CD4-positive, alpha-beta T cell treated with Interleukin-1 beta for 1 hour (primary cell): ENCODE measurements at regions not wholly inside any gene's neighbourhood (a gene's known extent, or its start where the extent isn't known, plus 50 kb on each side); places are given as distances from the start of the nearest gene placed in this dataset.

ENCODE experiments used
- DNase-seq, 2 donors: peaks; one replicate each; pipeline ENCODE4 v3.0.0-alpha.2; 2020 to 2022

DNA sequence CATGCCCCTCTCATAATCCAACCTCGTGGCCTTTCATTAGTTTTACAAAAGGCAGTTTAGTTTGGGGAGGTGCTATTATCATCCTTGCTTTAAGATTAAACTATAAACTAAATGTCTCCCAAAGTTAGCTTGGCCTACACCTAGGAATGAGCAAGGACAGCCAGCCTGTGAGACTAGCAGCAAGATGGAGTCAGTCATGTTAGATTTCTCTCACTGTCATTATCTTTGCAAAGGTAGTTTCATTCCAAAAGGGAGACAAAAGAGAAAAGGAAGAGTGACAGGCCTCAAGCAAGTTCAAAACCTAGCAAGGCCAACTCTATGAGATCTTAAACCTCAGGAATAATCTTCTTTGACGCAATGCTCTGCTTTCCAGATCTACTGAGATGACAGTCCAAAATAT, 232.2 kb downstream of the UBE3D start:
- no peak for DNase-seq

DNA sequence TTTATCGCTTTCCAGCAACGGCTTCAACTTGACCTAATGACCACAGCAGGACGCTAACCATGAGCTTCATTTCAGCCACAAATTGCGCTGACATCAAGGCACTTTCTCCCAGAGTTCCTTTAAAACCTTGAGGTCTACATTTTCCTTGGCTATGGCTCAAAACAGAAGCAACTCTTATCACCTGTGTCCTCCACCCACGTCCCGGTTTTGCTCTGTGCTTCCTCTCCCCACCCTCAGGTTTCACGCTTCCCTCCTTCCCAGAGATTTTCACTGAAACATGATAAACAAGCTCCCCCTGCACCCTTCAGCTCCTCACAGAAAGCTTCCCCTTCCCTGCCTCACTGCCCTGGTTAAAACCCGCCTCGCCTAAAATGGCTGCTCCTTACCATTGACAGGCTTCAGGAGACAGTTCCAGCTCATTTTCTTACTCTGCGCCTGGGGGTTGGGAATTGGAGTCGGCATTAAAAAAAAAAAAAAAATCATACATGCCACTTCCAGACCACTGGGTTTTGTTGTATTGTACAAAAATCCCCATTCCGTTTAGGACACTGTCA, 229.5 kb downstream of the UBE3D start:
- DNase-seq: no peak

DNA sequence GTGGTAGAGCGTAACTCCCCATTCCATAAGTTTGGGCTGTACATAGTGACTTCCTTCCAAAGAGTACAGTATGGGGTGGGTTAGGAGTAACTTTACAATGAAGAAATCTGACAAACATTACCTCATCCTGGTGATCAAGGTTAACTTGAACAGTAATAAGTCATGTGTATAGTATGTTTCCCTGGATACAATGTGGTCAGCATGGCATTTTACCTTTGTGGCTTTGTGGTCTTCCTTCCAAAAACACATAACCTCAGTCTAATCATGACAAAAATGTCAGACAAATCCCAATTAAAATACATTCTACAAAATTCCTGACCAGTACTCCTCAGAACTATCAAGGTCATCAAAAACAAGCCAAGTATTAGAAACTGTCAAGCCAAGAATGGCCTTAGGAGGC, 225.1 kb downstream of the UBE3D start:
- DNase-seq: no peak

DNA sequence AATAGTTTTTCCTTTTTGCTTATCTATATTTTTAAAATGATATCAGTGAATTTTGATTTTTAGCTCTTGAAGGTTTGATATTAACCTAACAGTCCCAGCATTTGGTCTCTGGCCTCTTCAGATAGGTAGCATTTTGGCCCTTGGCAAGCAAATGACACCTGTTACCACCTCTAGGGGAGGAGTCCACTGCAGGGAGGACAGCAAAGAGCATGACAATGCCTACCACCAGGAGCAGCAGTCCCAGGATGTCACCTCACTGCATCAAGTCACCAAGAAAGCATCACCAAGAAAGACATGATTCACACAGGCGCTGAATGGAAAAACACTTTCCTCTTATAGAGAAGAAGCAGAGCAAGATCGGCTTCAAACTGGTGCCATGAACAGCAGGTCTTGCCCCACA, 224.3 kb downstream of the UBE3D start:
- DNase-seq: no peak
